ACC112 (cell line): ENCODE measurements at regions not wholly inside any gene's neighbourhood (a gene's known extent, or its start where the extent isn't known, plus 50 kb on each side); places are given as distances from the start of the nearest gene placed in this dataset.

Experiments used
- H2AFZ ChIP-seq: fragments of 200-600 bp; sonication (generic); one replicate; pipeline ENCODE4 v1.6.0; 2017; ENCODE audit warnings: antibody characterized with exemption, low read length; ENCODE audit not compliant: unreplicated experiment
- H3K27ac ChIP-seq: fragments of 200-600 bp; sonication (generic); 2 replicates; pipeline ENCODE4 v1.5.1; 2014; ENCODE audit warnings: low read depth, mild to moderate bottlenecking, antibody characterized with exemption, low read length, moderate library complexity
- H3K27me3 ChIP-seq: fragments of 200-600 bp; sonication (generic); 2 replicates; pipeline ENCODE4 v1.6.1; 2014; ENCODE audit warnings: mild to moderate bottlenecking, antibody characterized with exemption, low read length, moderate library complexity, mixed read lengths; ENCODE audit not compliant: insufficient read depth
- H3K36me3 ChIP-seq: fragments of 200-600 bp; sonication (generic); 2 replicates; pipeline ENCODE4 v1.6.1; 2016; ENCODE audit warnings: mild to moderate bottlenecking, antibody characterized with exemption, low read length, moderate library complexity, mixed read lengths; ENCODE audit not compliant: insufficient read depth
- H3K4me1 ChIP-seq: fragments of 200-600 bp; sonication (generic); one replicate; pipeline ENCODE4 v1.6.1; 2016; ENCODE audit warnings: low read length, mixed read lengths; ENCODE audit not compliant: insufficient read depth, unreplicated experiment, control insufficient read depth
- H3K4me3 ChIP-seq: fragments of 200-600 bp; sonication (generic); 2 replicates; pipeline ENCODE4 v1.5.1; 2014; ENCODE audit warnings: mild to moderate bottlenecking, low read depth, low read length
- H3K79me2 ChIP-seq: fragments of 200-600 bp; sonication (generic); one replicate; pipeline ENCODE4 v1.6.0; 2016; ENCODE audit warnings: low read length; ENCODE audit not compliant: control insufficient read depth, unreplicated experiment, insufficient read depth

- H3K36me3 ChIP-seq = no peaks in the 10 kb centered on the region
- no peak overlapping the region for H3K4me3 ChIP-seq
- no peak overlapping the region for H2AFZ ChIP-seq
- no peaks in the 10 kb centered on the region for H3K27me3 ChIP-seq
- no peaks in the 10 kb centered on the region for H3K4me1 ChIP-seq
- no peaks in the 10 kb centered on the region for H3K79me2 ChIP-seq
- H3K27ac ChIP-seq = no peak overlapping the region
Observed at GRCh38 chr3:26340001-26340400, 282.6 kb upstream of the LRRC3B start.

GRCh38 chr3:26343647-26344046 is 278.9 kb upstream of the LRRC3B start:
- Histone ChIP-seq H2AFZ (no peak overlapping the region), H3K27ac (no peak overlapping the region), H3K79me2 (no peaks in the 10 kb centered on the region), H3K4me1 (no peaks in the 10 kb centered on the region), H3K27me3 (no peaks in the 10 kb centered on the region), H3K36me3 (no peaks in the 10 kb centered on the region), H3K4me3 (no peak overlapping the region)

GRCh38 chr3:26345613-26346012 is 277.0 kb upstream of the LRRC3B start:
- H2AFZ ChIP-seq = no peak overlapping the region
- no peak overlapping the region for H3K4me3 ChIP-seq
- H3K27me3 ChIP-seq = no peaks in the 10 kb centered on the region
- H3K36me3 ChIP-seq = no peaks in the 10 kb centered on the region
- no peaks in the 10 kb centered on the region for H3K79me2 ChIP-seq
- H3K27ac ChIP-seq = no peak overlapping the region
- no peaks in the 10 kb centered on the region for H3K4me1 ChIP-seq

- Histone ChIP-seq H3K4me3 (no peak overlapping the region), H3K36me3 (no peaks in the 10 kb centered on the region), H2AFZ (no peak overlapping the region), H3K4me1 (no peaks in the 10 kb centered on the region), H3K27me3 (no peaks in the 10 kb centered on the region), H3K79me2 (no peaks in the 10 kb centered on the region), H3K27ac (no peak overlapping the region)
Observed at GRCh38 chr3:26346497-26346896, 276.1 kb upstream of the LRRC3B start.

- Histone ChIP-seq H3K79me2 (no peaks in the 10 kb centered on the region), H3K36me3 (no peaks in the 10 kb centered on the region), H3K4me3 (no peak overlapping the region), H2AFZ (no peak overlapping the region), H3K27me3 (no peaks in the 10 kb centered on the region), H3K27ac (no peak overlapping the region), H3K4me1 (no peaks in the 10 kb centered on the region)
Observed at GRCh38 chr3:26347150-26347549, 275.4 kb upstream of the LRRC3B start.

- H3K79me2 ChIP-seq = no peaks in the 10 kb centered on the region
- no peak overlapping the region for H3K4me3 ChIP-seq
- no peak overlapping the region for H2AFZ ChIP-seq
- H3K27me3 ChIP-seq = no peaks in the 10 kb centered on the region
- H3K36me3 ChIP-seq = no peaks in the 10 kb centered on the region
- H3K27ac ChIP-seq = no peak overlapping the region
- H3K4me1 ChIP-seq = no peaks in the 10 kb centered on the region
Observed at GRCh38 chr3:26350853-26351252, 271.7 kb upstream of the LRRC3B start.

GRCh38 chr3:26353097-26353496 is 269.5 kb upstream of the LRRC3B start:
- no peaks in the 10 kb centered on the region for H3K36me3 ChIP-seq
- H2AFZ ChIP-seq = no peak overlapping the region
- no peaks in the 10 kb centered on the region for H3K79me2 ChIP-seq
- H3K4me1 ChIP-seq = no peaks in the 10 kb centered on the region
- no peak overlapping the region for H3K27ac ChIP-seq
- no peaks in the 10 kb centered on the region for H3K27me3 ChIP-seq
- no peak overlapping the region for H3K4me3 ChIP-seq

- no peak overlapping the region for H3K4me3 ChIP-seq
- H3K36me3 ChIP-seq = no peaks in the 10 kb centered on the region
- no peak overlapping the region for H3K27ac ChIP-seq
- H3K79me2 ChIP-seq = no peaks in the 10 kb centered on the region
- no peaks in the 10 kb centered on the region for H3K27me3 ChIP-seq
- no peaks in the 10 kb centered on the region for H3K4me1 ChIP-seq
- no peak overlapping the region for H2AFZ ChIP-seq
Observed at GRCh38 chr3:26358405-26358804, 264.2 kb upstream of the LRRC3B start.

- no peaks in the 10 kb centered on the region for H3K27me3 ChIP-seq
- no peaks in the 10 kb centered on the region for H3K79me2 ChIP-seq
- H3K4me3 ChIP-seq = no peak overlapping the region
- no peak overlapping the region for H2AFZ ChIP-seq
- H3K27ac ChIP-seq = no peak overlapping the region
- H3K36me3 ChIP-seq = no peaks in the 10 kb centered on the region
- H3K4me1 ChIP-seq = no peaks in the 10 kb centered on the region
Observed at GRCh38 chr3:26365706-26366105, 256.9 kb upstream of the LRRC3B start.

- no peak overlapping the region for H2AFZ ChIP-seq
- no peak overlapping the region for H3K27ac ChIP-seq
- no peaks in the 10 kb centered on the region for H3K27me3 ChIP-seq
- no peaks in the 10 kb centered on the region for H3K36me3 ChIP-seq
- no peak overlapping the region for H3K4me3 ChIP-seq
- no peaks in the 10 kb centered on the region for H3K79me2 ChIP-seq
- H3K4me1 ChIP-seq = no peaks in the 10 kb centered on the region
Observed at GRCh38 chr3:26368312-26368711, 254.3 kb upstream of the LRRC3B start.

- Histone ChIP-seq H2AFZ (no peak overlapping the region), H3K4me1 (no peaks in the 10 kb centered on the region), H3K4me3 (no peak overlapping the region), H3K36me3 (no peaks in the 10 kb centered on the region), H3K79me2 (no peaks in the 10 kb centered on the region), H3K27ac (no peak overlapping the region), H3K27me3 (no peaks in the 10 kb centered on the region)
Observed at GRCh38 chr3:26369133-26369532, 253.4 kb upstream of the LRRC3B start.
